Keratinocyte (primary cell): ENCODE measurements at regions not wholly inside any gene's neighbourhood (a gene's known extent, or its start where the extent isn't known, plus 50 kb on each side); places are given as distances from the start of the nearest gene placed in this dataset.

Experiments
- CTCF ChIP-seq, 3 experiments: IDR thresholded peaks in 1 of 3; conservative IDR thresholded peaks in 1 of 3; optimal IDR thresholded peaks in 1 of 3; 2 replicates in 2 of 3; 3 replicates in 1 of 3; pipeline versions ENCODE3 to v1.5.1; 2011; ENCODE audit warnings: low read length in 3 of 3, mild to moderate bottlenecking in 3 of 3, moderate library complexity in 2 of 3, control low read depth in 1 of 3, inconsistent platforms in 1 of 3; ENCODE audit not compliant: insufficient read depth in 2 of 3; ENCODE audit errors: extremely low read depth in 1 of 3
- EZH2 ChIP-seq: IDR thresholded peaks from one replicate; pipeline ENCODE4 v1.6.1; 2012; ENCODE audit warnings: inconsistent platforms, mild to moderate bottlenecking, low read length, moderate library complexity

- TF ChIP-seq CTCF (optimal IDR thresholded peaks at IDR 0.05 in 1 of 3, IDR thresholded peaks at IDR 0.05 in 1 of 3, conservative IDR thresholded peaks at IDR 0.05 in 1 of 3; ENCODE audit: extremely low read depth in 1 of 3, insufficient read depth in 2 of 3, low read length in 3 of 3) (no peak), EZH2 (no peak)
Measured at GRCh38 chr9:748861-749497, 92.5 kb upstream of the DMRT1 start.
